Fibroblast of lung (primary cell): ENCODE measurements at regions not wholly inside any gene's neighbourhood (a gene's known extent, or its start where the extent isn't known, plus 50 kb on each side); places are given as distances from the start of the nearest gene placed in this dataset.

Experiments used
- DNase-seq, 2 donors: peaks; one replicate each; pipeline versions ENCODE4 v3.0.0 to v3.0.0-alpha.2; 2010; ENCODE audit warnings: low read depth in 2 of 2
- H2AFZ ChIP-seq: 2 replicates; pipeline ENCODE4 v1.5.1; 2012; ENCODE audit warnings: low read length, control low read depth, inconsistent platforms
- H3K27ac ChIP-seq: 2 replicates; pipeline ENCODE4 v1.5.1; 2011; ENCODE audit warnings: low read length, control low read depth; ENCODE audit not compliant: insufficient read depth
- H3K27me3 ChIP-seq: 2 replicates; pipeline ENCODE4 v1.5.1; 2011; ENCODE audit warnings: mild to moderate bottlenecking, low read length; ENCODE audit not compliant: control insufficient read depth, insufficient read depth
- H3K36me3 ChIP-seq: 2 replicates; pipeline ENCODE4 v1.5.1; 2011; ENCODE audit warnings: low read length; ENCODE audit not compliant: control insufficient read depth, insufficient read depth
- H3K4me1 ChIP-seq: 2 replicates; pipeline ENCODE4 v1.5.1; 2011; ENCODE audit warnings: low read length; ENCODE audit not compliant: control insufficient read depth, insufficient read depth; ENCODE audit errors: extremely low read depth
- H3K4me2 ChIP-seq: 2 replicates; pipeline ENCODE4 v1.5.1; 2011; ENCODE audit warnings: low read length, control low read depth; ENCODE audit not compliant: insufficient read depth; ENCODE audit errors: extremely low read depth
- H3K4me3 ChIP-seq, 4 experiments: fragments of 200-600 bp in 1 of 4; sonication (generic) in 1 of 4; replicated peaks in 1 of 4; 2 replicates each; pipeline ENCODE4 v1.5.1; 2011 to 2016; ENCODE audit warnings: low read length in 4 of 4, low read depth in 3 of 4, mild to moderate bottlenecking in 3 of 4, control low read depth in 2 of 4, inconsistent platforms in 1 of 4, mixed read lengths in 1 of 4; ENCODE audit not compliant: insufficient read depth in 1 of 4; ENCODE audit errors: control extremely low read depth in 1 of 4
- H3K79me2 ChIP-seq: 2 replicates; pipeline ENCODE4 v1.5.1; 2012; ENCODE audit warnings: mild to moderate bottlenecking, low read length, inconsistent platforms; ENCODE audit not compliant: control insufficient read depth, insufficient read depth
- H3K9ac ChIP-seq: 2 replicates; pipeline ENCODE4 v1.5.1; 2011; ENCODE audit warnings: mild to moderate bottlenecking, low read length, control low read depth; ENCODE audit not compliant: insufficient read depth
- H3K9me3 ChIP-seq: 2 replicates; pipeline ENCODE4 v1.5.1; 2012; ENCODE audit warnings: low read depth, low read length; ENCODE audit not compliant: control insufficient read depth, insufficient read depth
- H4K20me1 ChIP-seq: 2 replicates; pipeline ENCODE4 v1.5.1; 2011; ENCODE audit warnings: low read length; ENCODE audit not compliant: control insufficient read depth, insufficient read depth; ENCODE audit errors: extremely low read depth
- EZH2 ChIP-seq: IDR thresholded peaks from 2 replicates; pipeline ENCODE4 v1.5.1; 2012; ENCODE audit warnings: low read length, control low read depth, mild to moderate bottlenecking; ENCODE audit errors: missing control alignments
- TF ChIP-seq, protein P1 (sequence below), 2 donors: IDR thresholded peaks in 1 of 2; conservative IDR thresholded peaks in 1 of 2; 1 replicate in 1 of 2; 2 replicates in 1 of 2; pipeline ENCODE4 v1.5.1; 2011 to 2012; ENCODE audit warnings: low read length in 2 of 2, control low read depth in 1 of 2, inconsistent platforms in 1 of 2, low read depth in 1 of 2, mild to moderate bottlenecking in 1 of 2

GRCh38 chr6:48743738-48744137 lies 632.7 kb upstream of the PTCHD4 start:
- DNase-seq = peak in 1 of 2 donors; percentile 43
- no peak overlapping the region for H3K4me3 ChIP-seq
- no peak overlapping the region for H3K9ac ChIP-seq
- no peak overlapping the region for H2AFZ ChIP-seq
- no peaks in the 10 kb centered on the region for H3K9me3 ChIP-seq
- no peaks in the 10 kb centered on the region for H3K36me3 ChIP-seq
- no peak overlapping the region for H3K4me2 ChIP-seq
- no peak for TF ChIP-seq EZH2
- TF ChIP-seq, protein P1, sequence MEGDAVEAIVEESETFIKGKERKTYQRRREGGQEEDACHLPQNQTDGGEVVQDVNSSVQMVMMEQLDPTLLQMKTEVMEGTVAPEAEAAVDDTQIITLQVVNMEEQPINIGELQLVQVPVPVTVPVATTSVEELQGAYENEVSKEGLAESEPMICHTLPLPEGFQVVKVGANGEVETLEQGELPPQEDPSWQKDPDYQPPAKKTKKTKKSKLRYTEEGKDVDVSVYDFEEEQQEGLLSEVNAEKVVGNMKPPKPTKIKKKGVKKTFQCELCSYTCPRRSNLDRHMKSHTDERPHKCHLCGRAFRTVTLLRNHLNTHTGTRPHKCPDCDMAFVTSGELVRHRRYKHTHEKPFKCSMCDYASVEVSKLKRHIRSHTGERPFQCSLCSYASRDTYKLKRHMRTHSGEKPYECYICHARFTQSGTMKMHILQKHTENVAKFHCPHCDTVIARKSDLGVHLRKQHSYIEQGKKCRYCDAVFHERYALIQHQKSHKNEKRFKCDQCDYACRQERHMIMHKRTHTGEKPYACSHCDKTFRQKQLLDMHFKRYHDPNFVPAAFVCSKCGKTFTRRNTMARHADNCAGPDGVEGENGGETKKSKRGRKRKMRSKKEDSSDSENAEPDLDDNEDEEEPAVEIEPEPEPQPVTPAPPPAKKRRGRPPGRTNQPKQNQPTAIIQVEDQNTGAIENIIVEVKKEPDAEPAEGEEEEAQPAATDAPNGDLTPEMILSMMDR (conservative IDR thresholded peaks at IDR 0.05 in 1 of 2, IDR thresholded peaks at IDR 0.05 in 1 of 2; ENCODE audit: low read depth in 1 of 2, low read length in 2 of 2) = no peak
- H4K20me1 ChIP-seq = no peaks in the 10 kb centered on the region
- H3K27ac ChIP-seq = no peak overlapping the region
- no peaks in the 10 kb centered on the region for H3K27me3 ChIP-seq
- peaks cover 3% of the 10 kb centered on the region for H3K4me1 ChIP-seq
- H3K79me2 ChIP-seq = no peaks in the 10 kb centered on the region

DNA sequence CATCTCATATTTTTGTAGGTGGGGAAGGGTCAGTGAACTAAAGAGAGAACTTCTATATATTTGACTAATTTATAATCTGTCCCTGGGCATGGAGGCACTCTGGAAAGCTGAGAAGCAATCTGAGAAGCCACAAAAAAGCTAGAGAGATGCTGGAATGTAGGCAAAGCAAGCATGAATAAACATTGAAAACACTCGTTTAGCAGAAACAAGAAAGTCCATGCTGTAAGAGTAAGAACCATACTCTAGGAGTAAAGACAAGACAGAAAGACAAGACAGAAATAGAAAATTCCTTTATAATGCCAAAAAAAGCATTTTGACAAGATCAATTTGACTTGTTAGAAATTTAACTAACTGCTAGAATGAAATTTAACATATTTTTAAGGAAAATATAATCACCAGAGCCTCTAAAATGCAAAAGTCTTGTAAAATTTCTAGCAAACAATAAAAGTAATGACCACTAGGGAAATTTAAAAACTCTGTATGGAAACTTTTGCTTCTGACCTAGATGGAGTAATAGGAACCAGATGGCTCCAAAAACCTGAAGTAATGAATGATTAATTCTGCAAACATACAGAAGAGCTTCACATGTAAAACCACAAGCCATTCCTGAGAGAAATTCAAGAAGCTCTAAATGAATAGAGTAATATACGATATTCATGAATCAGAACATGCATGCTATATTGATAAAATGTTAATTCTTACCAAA lies 625.7 kb upstream of the PTCHD4 start:
- Histone ChIP-seq H2AFZ (no peak overlapping the region), H3K27ac (peak overlapping the region; percentile 54), H3K4me1 (peaks cover 2% of the 10 kb centered on the region), H3K4me2 (peak overlapping the region; percentile 44), H3K36me3 (no peaks in the 10 kb centered on the region), H3K27me3 (no peaks in the 10 kb centered on the region), H3K79me2 (no peaks in the 10 kb centered on the region), H3K9ac (no peak overlapping the region), H3K9me3 (no peaks in the 10 kb centered on the region), H4K20me1 (no peaks in the 10 kb centered on the region), H3K4me3 (no peak overlapping the region)
- no peak for TF ChIP-seq EZH2
- TF ChIP-seq, protein P1 (conservative IDR thresholded peaks at IDR 0.05 in 1 of 2, IDR thresholded peaks at IDR 0.05 in 1 of 2; ENCODE audit: low read depth in 1 of 2, low read length in 2 of 2) = no peak
- DNase-seq = peak; percentile 88 to 91

DNA sequence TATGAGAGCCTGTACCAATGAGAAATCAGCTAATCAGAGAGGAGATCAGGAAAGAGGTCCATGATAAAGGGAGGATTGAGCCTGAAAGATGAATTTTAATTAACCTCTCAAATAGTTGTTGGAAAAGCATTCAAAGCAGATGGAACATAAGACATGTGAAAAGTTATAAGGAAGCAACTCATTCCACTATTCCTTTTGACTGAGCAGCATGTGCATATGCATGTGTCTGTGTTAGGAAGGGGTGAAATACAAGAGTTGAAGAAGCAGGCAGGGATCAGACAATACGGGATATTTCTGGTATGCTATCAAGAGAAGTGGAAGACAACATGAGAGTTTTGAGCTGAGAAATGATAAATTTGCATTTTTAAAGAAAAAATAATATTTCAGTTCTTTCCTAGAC lies 624.8 kb upstream of the PTCHD4 start:
- H3K4me1 ChIP-seq = peaks cover 2% of the 10 kb centered on the region
- no peak for DNase-seq
- no peak overlapping the region for H3K4me2 ChIP-seq
- no peak overlapping the region for H2AFZ ChIP-seq
- H3K9me3 ChIP-seq = no peaks in the 10 kb centered on the region
- no peak for TF ChIP-seq EZH2
- TF ChIP-seq, protein P1 (conservative IDR thresholded peaks at IDR 0.05 in 1 of 2, IDR thresholded peaks at IDR 0.05 in 1 of 2; ENCODE audit: low read depth in 1 of 2, low read length in 2 of 2) = no peak
- no peak overlapping the region for H3K27ac ChIP-seq
- no peaks in the 10 kb centered on the region for H3K79me2 ChIP-seq
- no peaks in the 10 kb centered on the region for H3K27me3 ChIP-seq
- no peaks in the 10 kb centered on the region for H3K36me3 ChIP-seq
- no peak overlapping the region for H3K9ac ChIP-seq
- no peaks in the 10 kb centered on the region for H4K20me1 ChIP-seq
- H3K4me3 ChIP-seq = no peak overlapping the region
